K562 (cell line): ENCODE measurements at regions not wholly inside any gene's neighbourhood (a gene's known extent, or its start where the extent isn't known, plus 50 kb on each side); places are given as distances from the start of the nearest gene placed in this dataset.

Source experiments
- ATAC-seq: fragments of 200-7000 bp; cut with Tn5 transposase; 3 replicates; pipeline ENCODE4 v1.9.1; 2020; ENCODE audit warnings: moderate library complexity
- BruUV-seq: library from RNA; stranded (reverse); fragments of 400-500 nt; replicated peaks from 2 replicates; lab custom pipeline; 2021; lab: Mats Ljungman, UMichigan
- CTCF ChIA-PET: fragments of 300-600 bp; formaldehyde crosslinking; extraction: SDS; loops from one replicate; lab custom pipeline; 2021; ENCODE audit warnings: low intra/inter-chr PET ratio; lab: Yijun Ruan, JAX
- POLR2A ChIA-PET: fragments of 300-600, 350-650 bp; sonication (Branson Sonifier 250); formaldehyde crosslinking; extraction: SDS; loops from one replicate; lab custom pipeline; 2021; ENCODE audit warnings: antibody characterized with exemption, inconsistent platforms; lab: Yijun Ruan, JAX
- DNase-seq, 4 experiments: peaks; one replicate each; pipeline versions ENCODE4 v3.0.0 to v3.0.0-alpha.2; 2011 to 2018; ENCODE audit warnings: low spot score in 3 of 4, mixed read lengths in 3 of 4; ENCODE audit errors: extremely low read depth in 1 of 4
- FAIRE-seq: peaks from 2 replicates; lab custom pipeline; 2011; peaks lifted over from hg19 to GRCh38; lab: Jason Lieb, UNC
- H2AFZ ChIP-seq: 2 replicates; pipeline ENCODE4 v1.6.0; 2011; ENCODE audit warnings: low read depth, low read length, control low read depth, inconsistent platforms
- H3K27ac ChIP-seq: fragments of 200-600 bp; 3 replicates; pipeline ENCODE4 v1.8.0; 2011; ENCODE audit warnings: low read depth, mild to moderate bottlenecking, control low read depth, inconsistent platforms, low read length, moderate library complexity, mixed read lengths; ENCODE audit errors: extremely low read depth
- H3K27me3 ChIP-seq, 2 experiments: fragments of 300-600 bp in 1 of 2; 2 replicates in 1 of 2; 3 replicates in 1 of 2; pipeline versions ENCODE4 v1.6.0 to v1.8.0; 2011; ENCODE audit warnings: inconsistent platforms in 2 of 2, low read length in 2 of 2, mild to moderate bottlenecking in 1 of 2, mixed read lengths in 1 of 2, moderate library complexity in 1 of 2; ENCODE audit not compliant: control insufficient read depth in 2 of 2, insufficient read depth in 2 of 2
- H3K36me3 ChIP-seq: fragments of 300-600 bp; 3 replicates; pipeline ENCODE4 v1.8.0; 2011; ENCODE audit warnings: mild to moderate bottlenecking, low read length, inconsistent platforms; ENCODE audit not compliant: control insufficient read depth, insufficient read depth
- H3K4me1 ChIP-seq, 2 experiments: fragments of 200-600 bp in 1 of 2; replicated peaks in 1 of 2; 2 replicates in 1 of 2; 3 replicates in 1 of 2; pipeline versions ENCODE4 v1.5.1 to v1.8.0; 2011; ENCODE audit warnings: inconsistent platforms in 2 of 2, low read length in 2 of 2, mild to moderate bottlenecking in 1 of 2, mixed read lengths in 1 of 2, moderate library complexity in 1 of 2; ENCODE audit not compliant: control insufficient read depth in 2 of 2, insufficient read depth in 2 of 2
- H3K4me2 ChIP-seq: 2 replicates; pipeline ENCODE4 v1.6.1; 2011; ENCODE audit warnings: low read length, control low read depth, inconsistent platforms, mixed read lengths; ENCODE audit not compliant: insufficient read depth
- H3K4me3 ChIP-seq: fragments of 200-600 bp; sonication (generic), shearing (Covaris generic); 2 replicates; pipeline ENCODE4 v1.5.1; 2016; ENCODE audit warnings: control low read depth, inconsistent platforms
- H3K79me2 ChIP-seq: fragments of 200-600 bp; 3 replicates; pipeline ENCODE4 v1.8.0; 2011; ENCODE audit warnings: low read length, inconsistent platforms; ENCODE audit not compliant: control insufficient read depth, insufficient read depth
- H3K9ac ChIP-seq, 2 experiments: 2 replicates each; pipeline versions ENCODE4 v1.6.0 to v1.6.1; 2011; ENCODE audit warnings: low read depth in 2 of 2, low read length in 2 of 2, control low read depth in 1 of 2, inconsistent platforms in 1 of 2, mild to moderate bottlenecking in 1 of 2, mixed read lengths in 1 of 2; ENCODE audit not compliant: insufficient read depth in 1 of 2
- H3K9me1 ChIP-seq: one replicate; pipeline ENCODE4 v1.6.0; 2011; ENCODE audit warnings: inconsistent platforms, mild to moderate bottlenecking, low read length, moderate library complexity; ENCODE audit not compliant: control insufficient read depth, insufficient read depth
- H3K9me3 ChIP-seq: replicated peaks from 2 replicates; pipeline ENCODE4 v1.5.1; 2011; ENCODE audit warnings: low read depth, low read length, inconsistent platforms; ENCODE audit not compliant: control insufficient read depth, insufficient read depth
- H4K20me1 ChIP-seq: replicated peaks from 2 replicates; pipeline ENCODE4 v1.6.1; 2011; ENCODE audit warnings: low read length, inconsistent platforms, mixed read lengths; ENCODE audit not compliant: control insufficient read depth, insufficient read depth
- BRF1 ChIP-seq: IDR thresholded peaks from 3 replicates; pipeline ENCODE4 v1.6.1; 2011; ENCODE audit warnings: borderline replicate concordance, mild to moderate bottlenecking; ENCODE audit not compliant: insufficient read length; ENCODE audit errors: extremely low read depth
- DIDO1 ChIP-seq: fragments of 450-650 bp; IDR thresholded peaks from 2 replicates; pipeline ENCODE4 v1.6.1; 2016; ENCODE audit warnings: low read depth, missing biosample characterization, missing genetic modification characterization
- EZH2 ChIP-seq: IDR thresholded peaks from 2 replicates; pipeline ENCODE4 v1.6.1; 2012; ENCODE audit warnings: low read depth, mild to moderate bottlenecking, inconsistent platforms, low read length, borderline replicate concordance
- GMEB1 ChIP-seq: fragments of 250-450 bp; sonication (Bioruptor Pico); IDR thresholded peaks from 2 replicates; pipeline ENCODE4 v1.4.0; 2020; ENCODE audit warnings: mild to moderate bottlenecking
- HOMEZ ChIP-seq: fragments of 250-450 bp; sonication (Bioruptor Pico); IDR thresholded peaks from 2 replicates; pipeline ENCODE4 v1.4.0; 2020; ENCODE audit warnings: mild to moderate bottlenecking, moderate library complexity
- MEF2D ChIP-seq: conservative IDR thresholded peaks from 2 replicates; pipeline ENCODE4 v1.6.1; 2016; ENCODE audit warnings: low read depth, missing genetic modification characterization, missing compliant biosample characterization
- RBFOX2 ChIP-seq: fragments of 200-400 bp; formaldehyde crosslinking; IDR thresholded peaks from 2 replicates; pipeline ENCODE4 v1.6.1; 2017; ENCODE audit warnings: low read depth, mild to moderate bottlenecking, low read length, moderate library complexity
- SAP30 ChIP-seq: fragments of 200-600 bp; sonication (generic); IDR thresholded peaks from 2 replicates; pipeline ENCODE4 v1.6.1; 2012; ENCODE audit warnings: borderline replicate concordance, low read depth, mild to moderate bottlenecking, moderate library complexity, low read length, control low read depth, inconsistent platforms; ENCODE audit not compliant: insufficient read depth, poor library complexity, severe bottlenecking
- WGBS: fragments of 100-300 bp; shearing (Covaris generic); methylation state at CpG from one replicate; pipeline ENCODE4 v1.1.6; 2016; ENCODE audit warnings: low coverage, mixed read lengths; ENCODE audit not compliant: insufficient coverage; ENCODE audit errors: missing lambda C conversion rate; 5-methylcytosine and 5-hydroxymethylcytosine counted together
- in situ Hi-C: fragments of 300-500 bp; cut with MboI; formaldehyde crosslinking; loops from 4 replicates; pipeline ENCODE4 v1.15.0; 2018; ENCODE audit warnings: inconsistent platforms, mixed read lengths
- intact Hi-C: fragments of 100-400 bp; cut with micrococcal nuclease; formaldehyde crosslinking; loops from 2 replicates; pipeline ENCODE4 v1.14.2; 2022

- H3K79me2 ChIP-seq: no peaks in the 10 kb centered on the region
- DNase-seq: no peak
- no peaks in the 10 kb centered on the region for H3K36me3 ChIP-seq
- intact Hi-C loops: no loop called here
- ATAC-seq: no peak
- no peaks in the 10 kb centered on the region for H3K9me1 ChIP-seq
- no peak overlapping the region for H3K4me2 ChIP-seq
- WGBS: 2% methylated on average over 3 of the region's 3 CpGs
- no peak overlapping the region for H2AFZ ChIP-seq
- no TSS peak for BruUV-seq
- no peaks in the 10 kb centered on the region for H3K9me3 ChIP-seq
- no peaks in the 10 kb centered on the region for H4K20me1 ChIP-seq
- H3K9ac ChIP-seq: no peak overlapping the region
- POLR2A ChIA-PET: no interaction called here
- no peak overlapping the region for H3K27ac ChIP-seq
- in situ Hi-C loops: no loop called here
- CTCF ChIA-PET: no interaction called here
- H3K4me1 ChIP-seq: no peaks in the 10 kb centered on the region
- no peaks in the 10 kb centered on the region for H3K27me3 ChIP-seq
- FAIRE-seq: no peak
- no peak overlapping the region for H3K4me3 ChIP-seq
- TF ChIP-seq RBFOX2 (no peak), EZH2 (no peak), SAP30 (no peak), GMEB1 (CRISPR knock-in tag) (no peak), DIDO1 (tag) (no peak), BRF1 (no peak), HOMEZ (CRISPR knock-in tag) (no peak), MEF2D (no peak)
Observed at GRCh38 chr4:19657856-19658255, 593.8 kb upstream of the SLIT2 start.
